GM12878 (cell line): ENCODE measurements at regions not wholly inside any gene's neighbourhood (a gene's known extent, or its start where the extent isn't known, plus 50 kb on each side); places are given as distances from the start of the nearest gene placed in this dataset.

Experiments used
- ATAC-seq: fragments of 200-7000 bp; cut with Tn5 transposase; 3 replicates; pipeline ENCODE4 v1.9.1; 2020; ENCODE audit warnings: mild to moderate bottlenecking, moderate library complexity
- BruUV-seq: library from RNA; stranded (reverse); fragments of 400-500 nt; replicated peaks from 2 replicates; lab custom pipeline; 2021; lab: Mats Ljungman, UMichigan
- CTCF ChIA-PET: fragments of 300-600 bp; sonication (Branson Sonifier 250); formaldehyde crosslinking; extraction: SDS; loops from one replicate; lab custom pipeline; 2021; ENCODE audit warnings: inconsistent platforms; lab: Yijun Ruan, JAX
- POLR2A ChIA-PET: fragments of 350-600 bp; formaldehyde crosslinking; extraction: SDS; loops from one replicate; lab custom pipeline; 2021; ENCODE audit warnings: inconsistent platforms; lab: Charles Lee
- RAD21 ChIA-PET: fragments of 300-600 bp; sonication (Branson Sonifier 250); formaldehyde crosslinking; loops from one replicate; lab custom pipeline; 2023; ENCODE audit warnings: antibody characterized with exemption; ENCODE audit not compliant: unreplicated experiment; lab: Charles Lee
- SMC1A ChIA-PET: fragments of 300-600 bp; sonication (Branson Sonifier 250); formaldehyde crosslinking; loops from one replicate; lab custom pipeline; 2023; ENCODE audit not compliant: unreplicated experiment, uncharacterized antibody; lab: Charles Lee
- DNase-seq: peaks from one replicate; pipeline ENCODE4 v3.0.0-alpha.2; 2011; ENCODE audit warnings: low read depth, low spot score
- FAIRE-seq: peaks from 3 replicates; lab custom pipeline; 2011; peaks lifted over from hg19 to GRCh38; lab: Jason Lieb, UNC
- H2AFZ ChIP-seq: 2 replicates; pipeline ENCODE4 v1.6.0; 2011; ENCODE audit warnings: low read depth, low read length, control low read depth; ENCODE audit not compliant: control insufficient read depth
- H3K27ac ChIP-seq: 2 replicates; pipeline ENCODE4 v1.5.1; 2011; ENCODE audit warnings: control low read depth; ENCODE audit not compliant: control insufficient read depth, insufficient read depth
- H3K27me3 ChIP-seq, 2 experiments: replicated peaks in 1 of 2; 2 replicates each; pipeline versions ENCODE4 v1.6.0 to v1.6.1; 2011; ENCODE audit warnings: low read length in 1 of 2; ENCODE audit not compliant: control insufficient read depth in 2 of 2, insufficient read depth in 2 of 2
- H3K36me3 ChIP-seq, 2 experiments: 2 replicates each; pipeline ENCODE4 v1.5.1; 2011; ENCODE audit warnings: low read length in 1 of 2; ENCODE audit not compliant: control insufficient read depth in 2 of 2, insufficient read depth in 2 of 2
- H3K4me1 ChIP-seq: 2 replicates; pipeline ENCODE4 v1.6.1; 2011; ENCODE audit warnings: mild to moderate bottlenecking, low read length, moderate library complexity, mixed read lengths; ENCODE audit not compliant: control insufficient read depth, insufficient read depth
- H3K4me2 ChIP-seq: 2 replicates; pipeline ENCODE4 v1.6.0; 2011; ENCODE audit warnings: control low read depth; ENCODE audit not compliant: control insufficient read depth, insufficient read depth
- H3K4me3 ChIP-seq: fragments of 200-600 bp; sonication (generic); 2 replicates; pipeline ENCODE4 v1.5.1; 2016
- H3K79me2 ChIP-seq: 2 replicates; pipeline ENCODE4 v1.6.0; 2011; ENCODE audit warnings: low read length; ENCODE audit not compliant: control insufficient read depth, insufficient read depth
- H3K9ac ChIP-seq: 2 replicates; pipeline ENCODE4 v1.8.0; 2011; ENCODE audit warnings: low read length, control low read depth, mixed read lengths; ENCODE audit not compliant: control insufficient read depth, insufficient read depth
- H3K9me3 ChIP-seq: replicated peaks from 3 replicates; pipeline ENCODE4 v1.5.1; 2011; ENCODE audit warnings: mild to moderate bottlenecking, low read length; ENCODE audit not compliant: control insufficient read depth, insufficient read depth
- H4K20me1 ChIP-seq: 2 replicates; pipeline ENCODE4 v1.6.0; 2011; ENCODE audit not compliant: control insufficient read depth, insufficient read depth
- BHLHE40 ChIP-seq, 2 experiments: fragments of 450-650 bp in 1 of 2; IDR thresholded peaks; 2 replicates each; pipeline ENCODE4 v1.6.1; 2011 to 2017; ENCODE audit warnings: low read depth in 2 of 2, borderline replicate concordance in 1 of 2, improper control_type of control experiment in 1 of 2, low read length in 1 of 2, mild to moderate bottlenecking in 1 of 2
- CHD1 ChIP-seq: IDR thresholded peaks from 2 replicates; pipeline ENCODE4 v1.6.1; 2012; ENCODE audit warnings: low read depth, low read length, improper control_type of control experiment
- CHD2 ChIP-seq: IDR thresholded peaks from 2 replicates; pipeline ENCODE4 v1.6.1; 2011; ENCODE audit warnings: low read depth, low read length, improper control_type of control experiment, borderline replicate concordance
- CHD4 ChIP-seq: fragments of 200-600 bp; sonication (generic); IDR thresholded peaks from 2 replicates; pipeline ENCODE4 v1.6.1; 2016; ENCODE audit warnings: mild to moderate bottlenecking
- FOS ChIP-seq: IDR thresholded peaks from 3 replicates; pipeline ENCODE4 v1.6.1; 2011; ENCODE audit warnings: borderline replicate concordance; ENCODE audit not compliant: insufficient read length; ENCODE audit errors: extremely low read depth
- HCFC1 ChIP-seq: fragments of 150-350 bp; IDR thresholded peaks from 2 replicates; pipeline ENCODE4 v1.6.1; 2014; ENCODE audit warnings: low read length
- POU2F2 ChIP-seq: IDR thresholded peaks from 3 replicates; pipeline ENCODE4 v1.6.1; 2011; ENCODE audit warnings: low read depth, mild to moderate bottlenecking, low read length, borderline replicate concordance
- RAD21 ChIP-seq: IDR thresholded peaks from 2 replicates; pipeline ENCODE4 v1.6.1; 2011; ENCODE audit warnings: mild to moderate bottlenecking, low read depth, low read length, moderate library complexity; ENCODE audit not compliant: insufficient read depth
- RAD51 ChIP-seq: fragments of 450-650 bp; IDR thresholded peaks from 2 replicates; pipeline ENCODE4 v1.6.1; 2016; ENCODE audit warnings: moderate library complexity, mild to moderate bottlenecking, inconsistent platforms
- SIN3A ChIP-seq: IDR thresholded peaks from 2 replicates; pipeline ENCODE4 v1.6.1; 2012; ENCODE audit warnings: low read depth, low read length, improper control_type of control experiment
- SP1 ChIP-seq: IDR thresholded peaks from one replicate; pipeline ENCODE4 v1.6.1; 2011; ENCODE audit warnings: low read depth, low read length
- YBX1 ChIP-seq: fragments of 450-650 bp; IDR thresholded peaks from 2 replicates; pipeline ENCODE4 v1.6.1; 2016; ENCODE audit warnings: antibody characterized with exemption
- WGBS: methylation state at CpG from one replicate; pipeline ENCODE4 v1.1.6; 2016; ENCODE audit warnings: low lambda C conversion rate; ENCODE audit not compliant: insufficient replicate concordance, insufficient coverage; ENCODE audit errors: missing lambda C conversion rate; 5-methylcytosine and 5-hydroxymethylcytosine counted together
- in situ Hi-C: fragments of 300-500 bp; cut with MboI; formaldehyde crosslinking; loops from 9 replicates; pipeline ENCODE4 v1.14.3; 2018; ENCODE audit warnings: mixed read lengths
- intact Hi-C: fragments of 100-400 bp; cut with micrococcal nuclease; formaldehyde crosslinking; loops from one replicate; pipeline ENCODE4 v1.14.2; 2022; ENCODE audit not compliant: unreplicated experiment
- TF ChIP-seq, protein P1 (sequence below): fragments of 450-650 bp; IDR thresholded peaks from 2 replicates; pipeline ENCODE4 v1.6.1; 2017; ENCODE audit warnings: mild to moderate bottlenecking, moderate library complexity
- TF ChIP-seq, protein P2 (sequence below): IDR thresholded peaks from 2 replicates; pipeline ENCODE4 v1.6.1; 2012; ENCODE audit warnings: improper control_type of control experiment, low read depth, low read length; ENCODE audit not compliant: insufficient replicate concordance
- TF ChIP-seq, protein P3 (sequence below): fragments of 450-650 bp; IDR thresholded peaks from 2 replicates; pipeline ENCODE4 v1.6.1; 2017; ENCODE audit warnings: mild to moderate bottlenecking, low read depth, inconsistent platforms; ENCODE audit not compliant: poor library complexity, severe bottlenecking

DNA sequence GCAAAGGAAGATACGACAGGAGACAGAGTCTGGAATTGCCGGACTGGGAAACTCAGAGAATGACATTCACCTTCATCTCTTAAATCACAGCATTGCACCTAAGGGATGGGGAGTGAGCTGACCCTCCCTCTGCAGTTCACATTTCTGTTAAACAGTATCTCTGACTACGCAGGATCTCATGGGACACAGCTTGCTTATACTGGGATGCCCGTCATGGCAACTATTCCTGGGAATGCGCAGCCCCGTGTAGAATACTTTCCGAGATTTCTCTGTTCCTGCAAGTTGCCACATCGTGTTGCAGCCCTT, 232.5 kb upstream of the HES1 start:
- intact Hi-C loops = no loop called here
- WGBS = 55% methylated on average over 8 of the region's 8 CpGs
- peaks cover 0 to 4% of the 10 kb centered on the region in 2 experiments; a peak in 2 of 4 replicates for H3K27me3 ChIP-seq
- CTCF ChIA-PET = interaction anchor here (1.8 kb wide), 1 partner anchor 412 kb away, joined by 4 read pairs; no protein-coding TSS in a partner anchor
- in situ Hi-C loops = no loop called here
- H3K27ac ChIP-seq = no peak overlapping the region
- BruUV-seq = no TSS peak
- H3K4me1 ChIP-seq = no peaks in the 10 kb centered on the region
- POLR2A ChIA-PET = no interaction called here
- H3K4me2 ChIP-seq = no peak overlapping the region
- H3K9me3 ChIP-seq = peaks cover 5% of the 10 kb centered on the region; the same call in 2 of the 3 replicates
- no peaks in the 10 kb centered on the region for H3K36me3 ChIP-seq
- H3K9ac ChIP-seq = no peak overlapping the region
- H3K79me2 ChIP-seq = no peaks in the 10 kb centered on the region
- RAD21 ChIA-PET = no interaction called here
- SMC1A ChIA-PET = no interaction called here
- FAIRE-seq (no peak), DNase-seq (no peak), ATAC-seq (no peak)
- no peak overlapping the region for H3K4me3 ChIP-seq
- no peak overlapping the region for H2AFZ ChIP-seq
- H4K20me1 ChIP-seq = no peaks in the 10 kb centered on the region
- no peak for TF ChIP-seq HCFC1
- TF ChIP-seq, protein P1, sequence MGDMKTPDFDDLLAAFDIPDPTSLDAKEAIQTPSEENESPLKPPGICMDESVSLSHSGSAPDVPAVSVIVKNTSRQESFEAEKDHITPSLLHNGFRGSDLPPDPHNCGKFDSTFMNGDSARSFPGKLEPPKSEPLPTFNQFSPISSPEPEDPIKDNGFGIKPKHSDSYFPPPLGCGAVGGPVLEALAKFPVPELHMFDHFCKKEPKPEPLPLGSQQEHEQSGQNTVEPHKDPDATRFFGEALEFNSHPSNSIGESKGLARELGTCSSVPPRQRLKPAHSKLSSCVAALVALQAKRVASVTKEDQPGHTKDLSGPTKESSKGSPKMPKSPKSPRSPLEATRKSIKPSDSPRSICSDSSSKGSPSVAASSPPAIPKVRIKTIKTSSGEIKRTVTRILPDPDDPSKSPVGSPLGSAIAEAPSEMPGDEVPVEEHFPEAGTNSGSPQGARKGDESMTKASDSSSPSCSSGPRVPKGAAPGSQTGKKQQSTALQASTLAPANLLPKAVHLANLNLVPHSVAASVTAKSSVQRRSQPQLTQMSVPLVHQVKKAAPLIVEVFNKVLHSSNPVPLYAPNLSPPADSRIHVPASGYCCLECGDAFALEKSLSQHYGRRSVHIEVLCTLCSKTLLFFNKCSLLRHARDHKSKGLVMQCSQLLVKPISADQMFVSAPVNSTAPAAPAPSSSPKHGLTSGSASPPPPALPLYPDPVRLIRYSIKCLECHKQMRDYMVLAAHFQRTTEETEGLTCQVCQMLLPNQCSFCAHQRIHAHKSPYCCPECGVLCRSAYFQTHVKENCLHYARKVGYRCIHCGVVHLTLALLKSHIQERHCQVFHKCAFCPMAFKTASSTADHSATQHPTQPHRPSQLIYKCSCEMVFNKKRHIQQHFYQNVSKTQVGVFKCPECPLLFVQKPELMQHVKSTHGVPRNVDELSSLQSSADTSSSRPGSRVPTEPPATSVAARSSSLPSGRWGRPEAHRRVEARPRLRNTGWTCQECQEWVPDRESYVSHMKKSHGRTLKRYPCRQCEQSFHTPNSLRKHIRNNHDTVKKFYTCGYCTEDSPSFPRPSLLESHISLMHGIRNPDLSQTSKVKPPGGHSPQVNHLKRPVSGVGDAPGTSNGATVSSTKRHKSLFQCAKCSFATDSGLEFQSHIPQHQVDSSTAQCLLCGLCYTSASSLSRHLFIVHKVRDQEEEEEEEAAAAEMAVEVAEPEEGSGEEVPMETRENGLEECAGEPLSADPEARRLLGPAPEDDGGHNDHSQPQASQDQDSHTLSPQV = no peak
- TF ChIP-seq CHD2 = no peak
- no peak for TF ChIP-seq SIN3A
- TF ChIP-seq POU2F2 = no peak
- TF ChIP-seq, protein P2, sequence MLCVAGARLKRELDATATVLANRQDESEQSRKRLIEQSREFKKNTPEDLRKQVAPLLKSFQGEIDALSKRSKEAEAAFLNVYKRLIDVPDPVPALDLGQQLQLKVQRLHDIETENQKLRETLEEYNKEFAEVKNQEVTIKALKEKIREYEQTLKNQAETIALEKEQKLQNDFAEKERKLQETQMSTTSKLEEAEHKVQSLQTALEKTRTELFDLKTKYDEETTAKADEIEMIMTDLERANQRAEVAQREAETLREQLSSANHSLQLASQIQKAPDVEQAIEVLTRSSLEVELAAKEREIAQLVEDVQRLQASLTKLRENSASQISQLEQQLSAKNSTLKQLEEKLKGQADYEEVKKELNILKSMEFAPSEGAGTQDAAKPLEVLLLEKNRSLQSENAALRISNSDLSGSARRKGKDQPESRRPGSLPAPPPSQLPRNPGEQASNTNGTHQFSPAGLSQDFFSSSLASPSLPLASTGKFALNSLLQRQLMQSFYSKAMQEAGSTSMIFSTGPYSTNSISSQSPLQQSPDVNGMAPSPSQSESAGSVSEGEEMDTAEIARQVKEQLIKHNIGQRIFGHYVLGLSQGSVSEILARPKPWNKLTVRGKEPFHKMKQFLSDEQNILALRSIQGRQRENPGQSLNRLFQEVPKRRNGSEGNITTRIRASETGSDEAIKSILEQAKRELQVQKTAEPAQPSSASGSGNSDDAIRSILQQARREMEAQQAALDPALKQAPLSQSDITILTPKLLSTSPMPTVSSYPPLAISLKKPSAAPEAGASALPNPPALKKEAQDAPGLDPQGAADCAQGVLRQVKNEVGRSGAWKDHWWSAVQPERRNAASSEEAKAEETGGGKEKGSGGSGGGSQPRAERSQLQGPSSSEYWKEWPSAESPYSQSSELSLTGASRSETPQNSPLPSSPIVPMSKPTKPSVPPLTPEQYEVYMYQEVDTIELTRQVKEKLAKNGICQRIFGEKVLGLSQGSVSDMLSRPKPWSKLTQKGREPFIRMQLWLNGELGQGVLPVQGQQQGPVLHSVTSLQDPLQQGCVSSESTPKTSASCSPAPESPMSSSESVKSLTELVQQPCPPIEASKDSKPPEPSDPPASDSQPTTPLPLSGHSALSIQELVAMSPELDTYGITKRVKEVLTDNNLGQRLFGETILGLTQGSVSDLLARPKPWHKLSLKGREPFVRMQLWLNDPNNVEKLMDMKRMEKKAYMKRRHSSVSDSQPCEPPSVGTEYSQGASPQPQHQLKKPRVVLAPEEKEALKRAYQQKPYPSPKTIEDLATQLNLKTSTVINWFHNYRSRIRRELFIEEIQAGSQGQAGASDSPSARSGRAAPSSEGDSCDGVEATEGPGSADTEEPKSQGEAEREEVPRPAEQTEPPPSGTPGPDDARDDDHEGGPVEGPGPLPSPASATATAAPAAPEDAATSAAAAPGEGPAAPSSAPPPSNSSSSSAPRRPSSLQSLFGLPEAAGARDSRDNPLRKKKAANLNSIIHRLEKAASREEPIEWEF = no peak
- TF ChIP-seq, protein P3, sequence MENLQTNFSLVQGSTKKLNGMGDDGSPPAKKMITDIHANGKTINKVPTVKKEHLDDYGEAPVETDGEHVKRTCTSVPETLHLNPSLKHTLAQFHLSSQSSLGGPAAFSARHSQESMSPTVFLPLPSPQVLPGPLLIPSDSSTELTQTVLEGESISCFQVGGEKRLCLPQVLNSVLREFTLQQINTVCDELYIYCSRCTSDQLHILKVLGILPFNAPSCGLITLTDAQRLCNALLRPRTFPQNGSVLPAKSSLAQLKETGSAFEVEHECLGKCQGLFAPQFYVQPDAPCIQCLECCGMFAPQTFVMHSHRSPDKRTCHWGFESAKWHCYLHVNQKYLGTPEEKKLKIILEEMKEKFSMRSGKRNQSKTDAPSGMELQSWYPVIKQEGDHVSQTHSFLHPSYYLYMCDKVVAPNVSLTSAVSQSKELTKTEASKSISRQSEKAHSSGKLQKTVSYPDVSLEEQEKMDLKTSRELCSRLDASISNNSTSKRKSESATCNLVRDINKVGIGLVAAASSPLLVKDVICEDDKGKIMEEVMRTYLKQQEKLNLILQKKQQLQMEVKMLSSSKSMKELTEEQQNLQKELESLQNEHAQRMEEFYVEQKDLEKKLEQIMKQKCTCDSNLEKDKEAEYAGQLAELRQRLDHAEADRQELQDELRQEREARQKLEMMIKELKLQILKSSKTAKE = no peak
- no peak for TF ChIP-seq RAD51
- no peak for TF ChIP-seq SP1
- TF ChIP-seq CHD4 = no peak
- no peak for TF ChIP-seq BHLHE40 (IDR thresholded peaks at IDR 0.05; ENCODE audit: borderline replicate concordance in 1 of 2, low read depth in 2 of 2, low read length in 1 of 2)
- TF ChIP-seq CHD1 = no peak
- no peak for TF ChIP-seq RAD21
- no peak for TF ChIP-seq FOS
- no peak for TF ChIP-seq YBX1
